GM21619 (cell line): ENCODE measurements at regions not wholly inside any gene's neighbourhood (a gene's known extent, or its start where the extent isn't known, plus 50 kb on each side); places are given as distances from the start of the nearest gene placed in this dataset.
"Not testable (repeated sequence)": the region's sequence is repeated elsewhere in the genome, so short reads cannot be mapped to it uniquely, and the experiment has no call there.

ENCODE experiments used
- ATAC-seq: cut with Tn5 transposase; IDR thresholded peaks from one replicate; pipeline ENCODE4 v1.9.1; 2021; ENCODE audit not compliant: unreplicated experiment

GRCh38 chr2:180840641-180841040 is 139.8 kb upstream of the UBE2E3 start:
- no peak for ATAC-seq

- no peak for ATAC-seq
Measured at GRCh38 chr2:180829836-180830235, 150.6 kb upstream of the UBE2E3 start.

- no peak for ATAC-seq
Measured at GRCh38 chr2:180829261-180829660, 151.1 kb upstream of the UBE2E3 start.

- ATAC-seq: no peak
Measured at GRCh38 chr2:180828756-180829155, 151.6 kb upstream of the UBE2E3 start.

- ATAC-seq: no peak
Measured at GRCh38 chr2:180823546-180824141, 156.8 kb upstream of the UBE2E3 start.

- ATAC-seq: no peak
Measured at GRCh38 chr2:180819106-180819505, 161.3 kb upstream of the UBE2E3 start.

- ATAC-seq: not testable (repeated sequence)
Measured at GRCh38 chr2:180818700-180819099, 161.7 kb upstream of the UBE2E3 start.

- ATAC-seq: no peak
Measured at GRCh38 chr2:180799141-180799540, 181.3 kb upstream of the UBE2E3 start.

GRCh38 chr2:180790891-180791290 is 189.5 kb upstream of the UBE2E3 start:
- no peak for ATAC-seq

- ATAC-seq: no peak
Measured at GRCh38 chr2:180787330-180787729, 193.1 kb upstream of the UBE2E3 start.

- ATAC-seq: no peak
Measured at GRCh38 chr2:180781276-180781675, 199.1 kb upstream of the UBE2E3 start.

GRCh38 chr2:180778291-180778690 is 202.1 kb upstream of the UBE2E3 start:
- no peak for ATAC-seq

- no peak for ATAC-seq
Measured at GRCh38 chr2:180776921-180777320, 203.5 kb upstream of the UBE2E3 start.

- ATAC-seq: no peak
Measured at GRCh38 chr2:180775711-180776110, 204.7 kb upstream of the UBE2E3 start.

- ATAC-seq: not testable (repeated sequence)
Measured at GRCh38 chr2:180765316-180765715, 215.1 kb upstream of the UBE2E3 start.

- ATAC-seq: no peak
Measured at GRCh38 chr2:180763263-180763989, 217.0 kb upstream of the UBE2E3 start.

GRCh38 chr2:180761224-180761623 is 219.2 kb upstream of the UBE2E3 start:
- no peak for ATAC-seq

- no peak for ATAC-seq
Measured at GRCh38 chr2:180759631-180760030, 220.8 kb upstream of the UBE2E3 start.

- no peak for ATAC-seq
Measured at GRCh38 chr2:180753809-180754761, 226.3 kb upstream of the UBE2E3 start.

GRCh38 chr2:180751306-180751920 is 229.0 kb upstream of the UBE2E3 start:
- no peak for ATAC-seq

- no peak for ATAC-seq
Measured at GRCh38 chr2:180747728-180748127, 232.7 kb upstream of the UBE2E3 start.
